Skeletal muscle tissue (tissue), 3 donors: ENCODE measurements at regions not wholly inside any gene's neighbourhood (a gene's known extent, or its start where the extent isn't known, plus 50 kb on each side); places are given as distances from the start of the nearest gene placed in this dataset.
"Not testable (repeated sequence)": the region's sequence is repeated elsewhere in the genome, so short reads cannot be mapped to it uniquely, and the experiment has no call there.

Experiments
- H3K27ac ChIP-seq: one replicate; pipeline ENCODE4 v1.7.0; 2013; ENCODE audit warnings: mild to moderate bottlenecking, low read depth, low read length, inconsistent platforms
- H3K27me3 ChIP-seq, 3 donors: one replicate each; pipeline ENCODE4 v1.7.0; 2013; ENCODE audit warnings: low read length in 3 of 3; ENCODE audit not compliant: control insufficient read depth in 3 of 3, insufficient read depth in 3 of 3
- H3K36me3 ChIP-seq, 3 donors: one replicate each; pipeline ENCODE4 v1.7.0; 2013; ENCODE audit warnings: low read length in 3 of 3; ENCODE audit not compliant: control insufficient read depth in 3 of 3, insufficient read depth in 3 of 3
- H3K4me1 ChIP-seq, 3 donors: one replicate each; pipeline ENCODE4 v1.7.0; 2013; ENCODE audit warnings: low read length in 3 of 3, mild to moderate bottlenecking in 3 of 3; ENCODE audit not compliant: control insufficient read depth in 3 of 3, insufficient read depth in 3 of 3
- H3K4me3 ChIP-seq, 3 donors: one replicate each; pipeline ENCODE4 v1.7.0; 2013; ENCODE audit warnings: low read length in 3 of 3
- H3K9ac ChIP-seq, 3 donors: one replicate each; pipeline ENCODE4 v1.7.0; 2013; ENCODE audit warnings: low read length in 3 of 3, mild to moderate bottlenecking in 3 of 3, moderate library complexity in 2 of 3, low read depth in 1 of 3
- H3K9me3 ChIP-seq, 3 donors: one replicate each; pipeline ENCODE4 v1.7.0; 2013; ENCODE audit warnings: low read length in 3 of 3; ENCODE audit not compliant: control insufficient read depth in 3 of 3
- donor health status: Osteomylitis.

GRCh38 chr4:123162859-123163258 lies 233.7 kb upstream of the SPRY1 start:
- no peaks in the 10 kb centered on the region for H3K9me3 ChIP-seq
- no peaks in the 10 kb centered on the region for H3K27me3 ChIP-seq
- no peaks in the 10 kb centered on the region for H3K36me3 ChIP-seq
- H3K27ac ChIP-seq: no peak overlapping the region
- H3K9ac ChIP-seq: no peak overlapping the region
- no peak overlapping the region for H3K4me3 ChIP-seq
- H3K4me1 ChIP-seq: no peaks in the 10 kb centered on the region

GRCh38 chr4:123163501-123163900 lies 233.1 kb upstream of the SPRY1 start:
- Histone ChIP-seq H3K9me3 (no peaks in the 10 kb centered on the region), H3K27ac (no peak overlapping the region), H3K27me3 (no peaks in the 10 kb centered on the region), H3K4me3 (no peak overlapping the region), H3K9ac (no peak overlapping the region), H3K36me3 (no peaks in the 10 kb centered on the region), H3K4me1 (no peaks in the 10 kb centered on the region)

DNA sequence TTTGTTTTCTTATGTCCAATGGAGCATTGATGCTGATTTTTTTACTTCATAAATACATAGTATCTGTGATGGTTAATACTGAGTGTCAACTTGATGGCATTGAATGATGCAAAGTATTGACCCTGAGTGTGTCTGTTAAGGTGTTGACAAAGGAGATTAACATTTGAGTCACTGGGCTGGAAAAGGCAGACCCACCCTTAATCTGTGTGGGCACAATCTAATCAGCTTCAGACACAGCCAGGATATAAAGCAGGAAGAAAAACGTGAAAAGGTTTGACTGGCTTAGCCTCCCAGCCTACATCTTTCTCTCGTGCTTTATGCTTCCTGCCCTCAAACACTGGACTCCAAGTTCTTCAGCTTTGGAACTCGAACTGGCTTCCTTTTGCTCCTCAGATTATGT lies 230.6 kb upstream of the SPRY1 start:
- no peak overlapping the region for H3K4me3 ChIP-seq
- no peak overlapping the region for H3K27ac ChIP-seq
- no peaks in the 10 kb centered on the region for H3K36me3 ChIP-seq
- no peaks in the 10 kb centered on the region for H3K27me3 ChIP-seq
- H3K4me1 ChIP-seq: no peaks in the 10 kb centered on the region
- no peaks in the 10 kb centered on the region for H3K9me3 ChIP-seq
- no peak overlapping the region for H3K9ac ChIP-seq

DNA sequence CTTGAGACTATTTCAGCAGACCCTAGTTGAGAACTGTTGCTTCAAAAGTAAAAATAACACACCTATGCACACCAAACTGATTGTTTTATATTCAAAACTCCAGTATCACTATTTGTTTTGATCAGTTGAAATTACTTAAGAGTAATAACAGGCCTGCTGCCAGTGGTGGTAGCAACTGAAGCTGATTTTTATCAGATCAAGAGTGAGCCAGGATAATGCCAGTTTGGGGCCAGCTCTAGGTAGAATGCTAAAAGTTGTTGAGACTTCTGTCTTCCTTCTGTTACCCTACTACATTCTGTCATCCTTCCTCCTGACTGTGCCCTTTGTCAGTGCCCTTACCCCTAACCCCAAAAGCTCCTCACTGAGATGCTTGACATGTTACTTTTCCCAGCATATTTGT lies 228.7 kb upstream of the SPRY1 start:
- Histone ChIP-seq H3K27ac (no peak overlapping the region), H3K9me3 (no peaks in the 10 kb centered on the region), H3K36me3 (no peaks in the 10 kb centered on the region), H3K9ac (no peak overlapping the region), H3K4me3 (no peak overlapping the region), H3K27me3 (no peaks in the 10 kb centered on the region), H3K4me1 (no peaks in the 10 kb centered on the region)

DNA sequence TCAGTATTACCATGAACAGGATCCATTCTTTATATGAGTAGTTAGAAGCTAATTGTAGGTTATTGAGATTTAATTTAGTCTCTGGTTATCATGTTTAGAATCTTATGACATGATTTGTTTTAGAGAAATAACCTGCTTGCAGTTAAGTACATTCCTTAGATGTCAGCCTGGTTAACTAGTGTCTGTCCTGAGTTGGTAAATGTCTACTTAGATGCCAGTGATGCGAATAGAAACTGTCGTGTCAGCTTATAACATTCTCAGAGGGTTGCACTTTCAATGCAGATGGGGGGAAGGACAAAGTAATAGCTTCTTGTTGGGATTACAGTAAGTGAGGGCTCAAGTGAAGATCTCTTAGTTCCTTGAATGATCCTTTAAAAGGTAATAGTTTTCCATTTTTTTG lies 227.8 kb upstream of the SPRY1 start:
- no peaks in the 10 kb centered on the region for H3K27me3 ChIP-seq
- H3K4me1 ChIP-seq: no peaks in the 10 kb centered on the region
- H3K36me3 ChIP-seq: no peaks in the 10 kb centered on the region
- no peak overlapping the region for H3K27ac ChIP-seq
- no peak overlapping the region for H3K4me3 ChIP-seq
- H3K9me3 ChIP-seq: no peaks in the 10 kb centered on the region
- no peak overlapping the region for H3K9ac ChIP-seq

- Histone ChIP-seq H3K27ac (no peak overlapping the region), H3K4me3 (no peak overlapping the region), H3K27me3 (no peaks in the 10 kb centered on the region), H3K9me3 (no peaks in the 10 kb centered on the region), H3K9ac (no peak overlapping the region), H3K36me3 (no peaks in the 10 kb centered on the region), H3K4me1 (no peaks in the 10 kb centered on the region)
Measured at GRCh38 chr4:123170843-123171242, 225.8 kb upstream of the SPRY1 start.

DNA sequence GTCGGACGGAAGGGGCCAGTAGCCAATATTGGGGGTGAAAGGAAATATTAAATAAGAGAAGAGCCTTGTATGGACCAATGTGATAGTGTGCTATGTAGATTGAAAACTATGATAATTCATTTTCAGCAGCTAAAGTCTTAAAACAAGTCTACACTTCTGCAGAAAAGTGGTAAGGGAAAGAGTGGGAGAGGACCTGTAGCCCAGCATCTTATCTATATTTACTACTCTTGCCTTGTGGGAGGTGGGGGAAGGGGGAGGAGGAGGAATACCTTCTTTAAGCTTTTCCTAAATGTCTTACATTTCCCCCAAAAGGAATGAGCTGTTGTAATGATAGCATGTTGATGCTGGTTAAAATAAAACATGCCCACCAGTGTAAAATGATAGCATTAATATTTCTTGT lies 220.0 kb upstream of the SPRY1 start:
- Histone ChIP-seq H3K4me1 (no peaks in the 10 kb centered on the region), H3K9me3 (no peaks in the 10 kb centered on the region), H3K27ac (no peak overlapping the region), H3K36me3 (no peaks in the 10 kb centered on the region), H3K9ac (no peak overlapping the region), H3K27me3 (no peaks in the 10 kb centered on the region), H3K4me3 (no peak overlapping the region)

DNA sequence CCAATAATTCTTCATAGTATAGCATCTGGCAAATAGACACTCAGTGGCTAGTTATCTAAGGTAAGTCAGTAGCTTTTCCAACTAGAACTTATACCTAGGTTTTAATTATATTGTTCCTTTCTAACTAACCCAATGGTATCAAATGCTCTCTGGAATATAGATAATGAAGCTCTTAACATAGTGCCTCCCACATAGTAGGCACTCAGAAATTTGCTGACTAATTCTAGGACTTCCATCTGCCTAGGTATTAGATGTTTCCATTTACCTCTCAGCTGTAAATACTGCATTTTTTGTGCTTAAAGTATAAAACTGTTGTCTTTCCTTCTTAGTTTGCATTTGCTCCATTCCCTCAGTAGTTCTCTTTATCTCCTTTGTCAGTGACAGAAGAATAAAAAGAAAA lies 214.3 kb upstream of the SPRY1 start:
- H3K27ac ChIP-seq: no peak overlapping the region
- H3K9me3 ChIP-seq: no peaks in the 10 kb centered on the region

DNA sequence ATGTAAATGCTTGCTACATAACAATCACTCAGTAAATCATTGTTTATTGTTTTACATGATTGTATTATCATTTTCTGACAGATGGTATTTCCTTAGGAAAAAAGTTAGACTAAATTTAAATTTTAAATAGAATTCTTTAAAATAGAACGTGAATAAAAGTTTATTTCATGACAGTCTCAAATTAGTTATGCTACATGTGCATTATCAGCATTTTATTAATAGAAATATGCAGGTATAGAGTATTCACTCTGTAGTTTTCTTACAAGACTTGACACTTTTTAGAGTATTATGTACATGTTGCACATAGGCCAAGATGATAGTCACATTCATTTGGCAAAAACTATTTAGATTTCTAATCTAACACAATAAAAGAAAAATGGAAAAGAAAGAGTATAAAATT lies 213.3 kb upstream of the SPRY1 start:
- H3K9me3 ChIP-seq: no peaks in the 10 kb centered on the region
- no peak overlapping the region for H3K4me3 ChIP-seq
- H3K4me1 ChIP-seq: no peaks in the 10 kb centered on the region
- H3K27ac ChIP-seq: no peak overlapping the region
- no peaks in the 10 kb centered on the region for H3K36me3 ChIP-seq
- no peaks in the 10 kb centered on the region for H3K27me3 ChIP-seq
- H3K9ac ChIP-seq: no peak overlapping the region

More for the DNA sequence above, 214.3 kb upstream of the SPRY1 start:
- Histone ChIP-seq H3K27me3 (no peaks in the 10 kb centered on the region), H3K36me3 (no peaks in the 10 kb centered on the region), H3K4me3 (no peak overlapping the region), H3K4me1 (no peaks in the 10 kb centered on the region), H3K9ac (no peak overlapping the region)

- H3K27me3 ChIP-seq, H3K9ac ChIP-seq, H3K4me3 ChIP-seq, H3K27ac ChIP-seq, H3K9me3 ChIP-seq, H3K36me3 ChIP-seq, H3K4me1 ChIP-seq: not testable (repeated sequence)
Measured at GRCh38 chr4:123183754-123184153, 212.8 kb upstream of the SPRY1 start.

DNA sequence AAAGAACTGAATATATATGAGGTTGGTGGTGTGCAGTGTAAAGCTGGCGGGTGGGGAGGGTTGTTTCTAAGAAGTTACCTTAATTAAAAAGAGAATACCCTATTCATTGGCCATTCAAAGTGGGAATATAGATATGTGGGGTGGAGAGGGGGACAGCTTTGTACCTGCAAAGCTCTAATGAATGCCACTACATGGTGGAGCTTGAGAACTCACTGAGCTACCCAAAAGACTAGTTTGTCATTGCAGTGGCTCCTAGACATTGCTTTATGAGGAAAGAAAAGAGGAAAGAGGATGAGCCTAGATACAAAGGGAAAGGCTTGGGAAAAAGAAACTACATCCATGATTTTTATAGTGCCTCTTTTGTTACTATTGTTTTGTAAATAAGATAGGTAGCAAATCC lies 209.9 kb upstream of the SPRY1 start:
- H3K27me3 ChIP-seq: no peaks in the 10 kb centered on the region

More for the DNA sequence above, 209.9 kb upstream of the SPRY1 start:
- Histone ChIP-seq H3K27ac (no peak overlapping the region), H3K9me3 (no peaks in the 10 kb centered on the region), H3K4me1 (no peaks in the 10 kb centered on the region), H3K9ac (no peak overlapping the region), H3K36me3 (no peaks in the 10 kb centered on the region), H3K4me3 (no peak overlapping the region)
